ENCODE measurements at regions not wholly inside any gene's neighbourhood (a gene's known extent, or its start where the extent isn't known, plus 50 kb on each side); places are given as distances from the start of the nearest gene placed in this dataset.
"Not testable (repeated sequence)": the region's sequence is repeated elsewhere in the genome, so short reads cannot be mapped to it uniquely, and the experiment has no call there.

- H3K4me3 ChIP-seq (ENCODE audit: low read depth, poor library complexity, severe bottlenecking); DNase-seq (ENCODE audit: low spot score in 2 of 2); intact Hi-C loops (cut with DNase I; ENCODE audit: low total_unique reads): not testable (repeated sequence)
- 83 to 91% methylated on average over 6 to 8 of the region's 8 CpGs for WGBS, 2 donors
Observed at GRCh38 chr4:189655817-189656216, 284.9 kb upstream of the FRG1 start.

- no peak overlapping the region for H3K4me3 ChIP-seq (ENCODE audit: low read depth, poor library complexity, severe bottlenecking)
- DNase-seq (ENCODE audit: low spot score in 2 of 2), result no peak
- TF ChIP-seq, protein P1, sequence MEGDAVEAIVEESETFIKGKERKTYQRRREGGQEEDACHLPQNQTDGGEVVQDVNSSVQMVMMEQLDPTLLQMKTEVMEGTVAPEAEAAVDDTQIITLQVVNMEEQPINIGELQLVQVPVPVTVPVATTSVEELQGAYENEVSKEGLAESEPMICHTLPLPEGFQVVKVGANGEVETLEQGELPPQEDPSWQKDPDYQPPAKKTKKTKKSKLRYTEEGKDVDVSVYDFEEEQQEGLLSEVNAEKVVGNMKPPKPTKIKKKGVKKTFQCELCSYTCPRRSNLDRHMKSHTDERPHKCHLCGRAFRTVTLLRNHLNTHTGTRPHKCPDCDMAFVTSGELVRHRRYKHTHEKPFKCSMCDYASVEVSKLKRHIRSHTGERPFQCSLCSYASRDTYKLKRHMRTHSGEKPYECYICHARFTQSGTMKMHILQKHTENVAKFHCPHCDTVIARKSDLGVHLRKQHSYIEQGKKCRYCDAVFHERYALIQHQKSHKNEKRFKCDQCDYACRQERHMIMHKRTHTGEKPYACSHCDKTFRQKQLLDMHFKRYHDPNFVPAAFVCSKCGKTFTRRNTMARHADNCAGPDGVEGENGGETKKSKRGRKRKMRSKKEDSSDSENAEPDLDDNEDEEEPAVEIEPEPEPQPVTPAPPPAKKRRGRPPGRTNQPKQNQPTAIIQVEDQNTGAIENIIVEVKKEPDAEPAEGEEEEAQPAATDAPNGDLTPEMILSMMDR (IDR thresholded peaks at IDR 0.05), result no peak
- TF ChIP-seq POLR2A (IDR thresholded peaks at IDR 0.05), result no peak
- intact Hi-C loops (cut with DNase I; ENCODE audit: low total_unique reads), result no loop called here
- WGBS, 2 donors, result 52 to 64% methylated on average over 10 of the region's 10 CpGs
Observed at GRCh38 chr4:189656641-189657040, 284.0 kb upstream of the FRG1 start.

GRCh38 chr4:189658259-189658658, 282.4 kb upstream of the FRG1 start:
- H3K4me3 ChIP-seq (ENCODE audit: low read depth, poor library complexity, severe bottlenecking); intact Hi-C loops (cut with DNase I; ENCODE audit: low total_unique reads); DNase-seq (ENCODE audit: low spot score in 2 of 2): not testable (repeated sequence)
- 79% methylated on average over 5 of the region's 5 CpGs for WGBS, 2 donors

DNA sequence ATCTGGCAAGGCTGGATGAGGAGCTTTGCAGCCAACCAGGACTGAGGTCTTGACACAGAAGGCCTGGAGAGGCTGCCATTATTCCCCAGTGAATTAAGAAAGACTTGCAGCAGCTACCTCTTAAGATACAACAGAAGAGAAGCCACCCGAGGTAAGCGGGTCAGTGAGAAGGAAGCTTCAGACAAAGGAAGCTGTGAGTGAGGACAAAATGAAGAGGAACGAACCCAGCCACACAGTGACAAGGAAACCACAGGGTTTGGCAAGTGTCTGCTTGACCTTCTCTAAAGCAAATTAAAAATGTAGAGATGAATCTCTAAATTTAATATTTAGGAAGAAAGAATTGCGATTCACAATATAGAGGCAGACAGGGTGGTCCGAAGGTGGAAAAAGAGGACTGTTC, 281.8 kb upstream of the FRG1 start:
- intact Hi-C loops (cut with DNase I; ENCODE audit: low total_unique reads); DNase-seq (ENCODE audit: low spot score in 2 of 2); H3K4me3 ChIP-seq (ENCODE audit: low read depth, poor library complexity, severe bottlenecking): not testable (repeated sequence)
- WGBS, 2 donors, result 75 to 79% methylated on average over 5 of the region's 5 CpGs

DNA sequence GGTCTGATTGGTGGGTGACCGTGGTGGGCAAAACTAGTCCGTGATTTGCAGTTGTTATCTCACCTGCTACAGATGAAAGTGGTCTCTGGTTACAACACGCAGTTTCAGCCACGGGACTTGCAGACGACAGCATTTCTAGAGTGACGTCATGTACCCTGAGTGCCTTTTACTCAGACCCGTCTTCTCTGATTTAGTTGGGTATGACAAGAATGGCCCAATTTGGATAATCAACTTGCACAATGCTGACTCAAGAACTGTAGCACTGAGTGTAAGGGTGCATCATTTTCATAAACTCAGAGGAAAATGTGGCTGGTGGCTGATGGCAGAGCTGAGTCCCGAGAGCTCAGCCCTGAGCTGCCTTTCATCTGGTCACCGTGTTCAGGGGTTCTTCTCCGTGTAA, 281.4 kb upstream of the FRG1 start:
- 85 to 88% methylated on average over 6 to 9 of the region's 10 CpGs for WGBS, 2 donors
- intact Hi-C loops (cut with DNase I; ENCODE audit: low total_unique reads), result no loop called here
- TF ChIP-seq, protein P1 (IDR thresholded peaks at IDR 0.05), result no peak
- no peak for TF ChIP-seq POLR2A (IDR thresholded peaks at IDR 0.05)
- no peak for DNase-seq (ENCODE audit: low spot score in 2 of 2)
- H3K4me3 ChIP-seq (ENCODE audit: low read depth, poor library complexity, severe bottlenecking), result no peak overlapping the region

- WGBS, 2 donors, result 32 to 45% methylated on average over 16 of the region's 16 CpGs
- intact Hi-C loops (cut with DNase I; ENCODE audit: low total_unique reads), result loop anchor here (10.0 kb wide), 1 partner anchor 1706 kb away; no protein-coding TSS in a partner anchor
- no peak for TF ChIP-seq POLR2A (IDR thresholded peaks at IDR 0.05)
- TF ChIP-seq, protein P1 (IDR thresholded peaks at IDR 0.05), result no peak
- no peak for DNase-seq (ENCODE audit: low spot score in 2 of 2)
- no peak overlapping the region for H3K4me3 ChIP-seq (ENCODE audit: low read depth, poor library complexity, severe bottlenecking)
Observed at GRCh38 chr4:189660722-189661360, 279.8 kb upstream of the FRG1 start.

GRCh38 chr4:189664693-189665250, 275.9 kb upstream of the FRG1 start:
- no peak for DNase-seq (ENCODE audit: low spot score in 2 of 2)
- 94 to 95% methylated on average over 11 of the region's 27 CpGs for WGBS, 2 donors
- no peak for TF ChIP-seq POLR2A (IDR thresholded peaks at IDR 0.05)
- TF ChIP-seq, protein P1 (IDR thresholded peaks at IDR 0.05), result no peak
- intact Hi-C loops (cut with DNase I; ENCODE audit: low total_unique reads), result loop anchor here (10.0 kb wide), 1 partner anchor 1710 kb away; no protein-coding TSS in a partner anchor
- H3K4me3 ChIP-seq (ENCODE audit: low read depth, poor library complexity, severe bottlenecking), result no peak overlapping the region

GRCh38 chr4:189665712-189666305, 274.9 kb upstream of the FRG1 start:
- WGBS, 2 donors, result 36 to 41% methylated on average over 2 of the region's 2 CpGs
- not testable (repeated sequence) for H3K4me3 ChIP-seq (ENCODE audit: low read depth, poor library complexity, severe bottlenecking); DNase-seq (ENCODE audit: low spot score in 2 of 2)
- intact Hi-C loops (cut with DNase I; ENCODE audit: low total_unique reads), result loop anchor here (10.0 kb wide), 1 partner anchor 1711 kb away; no protein-coding TSS in a partner anchor

DNA sequence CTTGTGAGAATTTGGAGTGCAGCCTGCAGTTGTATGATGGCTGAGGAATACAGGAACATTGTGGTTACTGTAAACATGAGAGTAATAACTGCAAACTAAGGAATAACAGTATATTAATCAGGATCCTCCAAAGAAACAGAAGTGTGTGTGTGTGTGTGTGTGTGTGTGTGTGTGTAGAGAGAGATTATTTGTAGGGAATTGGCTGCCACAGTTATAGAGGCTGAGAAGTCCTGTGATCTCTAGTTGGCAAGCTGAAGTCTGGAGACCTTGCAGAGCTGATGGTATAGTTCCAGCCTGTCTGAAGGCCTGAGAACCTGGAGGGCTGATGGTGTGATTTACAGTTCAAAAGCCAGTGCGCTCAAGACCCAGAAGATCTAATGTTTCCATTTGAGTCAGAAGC, 273.3 kb upstream of the FRG1 start:
- intact Hi-C loops (cut with DNase I; ENCODE audit: low total_unique reads), result loop anchor here (10.0 kb wide), 1 partner anchor 1713 kb away; no protein-coding TSS in a partner anchor
- H3K4me3 ChIP-seq (ENCODE audit: low read depth, poor library complexity, severe bottlenecking); DNase-seq (ENCODE audit: low spot score in 2 of 2): not testable (repeated sequence)
- WGBS, 2 donors, result 83% methylated on average over 1 of the region's 1 CpG; no CpG with 5 or more reads in 1 of the 2 donors

- no CpG with 5 or more reads among the region's 8 CpGs for WGBS, 2 donors
- DNase-seq (ENCODE audit: low spot score in 2 of 2); intact Hi-C loops (cut with DNase I; ENCODE audit: low total_unique reads); H3K4me3 ChIP-seq (ENCODE audit: low read depth, poor library complexity, severe bottlenecking): not testable (repeated sequence)
Observed at GRCh38 chr4:189697675-189698245, 242.9 kb upstream of the FRG1 start.

All from lower leg skin (tissue), 4 donors.